Cerebellar nuclear complex (tissue), 1 donor: ENCODE measurements at regions not wholly inside any gene's neighbourhood (a gene's known extent, or its start where the extent isn't known, plus 50 kb on each side); places are given as distances from the start of the nearest gene placed in this dataset.

Experiments used
- DNase-seq, 2 experiments: peaks; one replicate each; lab custom pipeline; 2025; lab: John Stamatoyannopoulos, UW

DNA sequence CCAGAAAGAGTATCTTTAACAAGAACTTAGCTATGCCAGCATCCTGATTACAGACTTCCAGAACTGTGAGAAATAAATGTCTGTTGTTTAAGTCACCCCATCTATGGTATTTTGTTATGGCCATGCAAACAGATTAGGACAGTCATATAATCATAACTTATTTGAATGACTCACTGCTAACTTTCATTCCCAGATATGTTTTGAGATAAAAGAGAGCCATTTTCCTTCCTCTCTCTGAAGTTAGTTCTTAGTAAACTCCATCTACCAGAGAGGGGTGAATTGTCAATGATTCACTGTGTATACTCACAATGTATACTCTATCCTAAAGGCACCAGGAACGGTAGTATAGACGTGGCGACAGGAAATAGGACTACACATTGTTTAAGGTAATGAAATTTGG, 179.4 kb upstream of the DPH6 start:
- DNase-seq: no peak

DNA sequence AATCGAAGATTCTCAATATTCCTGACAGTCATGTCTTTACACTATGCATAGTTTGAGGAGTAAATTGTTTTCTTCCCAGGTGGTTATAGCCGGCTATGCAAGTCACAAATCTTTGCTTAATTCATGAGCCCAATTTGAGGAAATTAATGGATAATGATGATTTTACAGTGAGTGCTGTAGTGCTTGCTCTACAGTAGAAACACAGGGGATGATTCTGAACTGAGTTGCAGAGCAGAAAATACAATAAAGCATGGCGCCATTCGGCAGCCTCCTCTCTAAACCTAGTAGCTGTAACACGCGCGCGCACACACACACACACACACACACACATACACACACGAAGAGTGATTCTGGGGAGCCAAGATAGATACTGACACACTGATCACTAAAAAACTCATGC, 181.7 kb upstream of the DPH6 start:
- DNase-seq: no peak

DNA sequence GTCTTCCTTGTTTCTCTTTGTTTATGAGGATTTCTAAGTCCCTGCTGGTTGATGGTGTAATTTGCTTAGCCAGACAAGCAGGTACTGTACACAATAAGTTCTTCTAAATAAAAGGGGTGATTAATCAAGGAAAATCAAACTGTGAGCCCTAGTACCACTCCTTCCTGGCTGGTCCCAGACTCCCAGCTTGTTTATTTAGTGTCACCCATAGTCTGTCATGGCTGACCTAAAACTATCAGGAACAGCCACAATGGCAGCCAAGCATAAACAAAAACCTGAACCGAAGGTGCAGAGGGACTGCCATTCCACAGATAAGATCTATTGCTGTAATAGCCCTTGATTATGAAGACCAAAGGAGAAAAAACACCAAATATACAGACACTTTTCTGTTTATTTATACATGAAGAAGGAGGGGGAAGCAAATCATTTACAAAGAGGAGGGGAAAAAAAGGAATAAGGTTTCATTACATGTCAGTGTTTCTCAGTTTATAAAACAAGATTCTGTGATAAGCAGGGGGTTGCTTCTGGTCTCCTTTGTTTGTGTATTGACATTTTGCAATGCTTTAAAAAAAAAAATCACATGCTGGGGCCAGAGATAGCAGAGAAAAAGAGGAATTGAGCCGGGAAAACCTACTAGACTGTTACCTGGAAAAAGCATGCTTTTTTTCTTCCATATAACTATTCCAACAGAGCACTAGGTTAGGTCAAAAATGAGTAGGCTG, 182.4 kb upstream of the DPH6 start:
- no peak for DNase-seq

DNA sequence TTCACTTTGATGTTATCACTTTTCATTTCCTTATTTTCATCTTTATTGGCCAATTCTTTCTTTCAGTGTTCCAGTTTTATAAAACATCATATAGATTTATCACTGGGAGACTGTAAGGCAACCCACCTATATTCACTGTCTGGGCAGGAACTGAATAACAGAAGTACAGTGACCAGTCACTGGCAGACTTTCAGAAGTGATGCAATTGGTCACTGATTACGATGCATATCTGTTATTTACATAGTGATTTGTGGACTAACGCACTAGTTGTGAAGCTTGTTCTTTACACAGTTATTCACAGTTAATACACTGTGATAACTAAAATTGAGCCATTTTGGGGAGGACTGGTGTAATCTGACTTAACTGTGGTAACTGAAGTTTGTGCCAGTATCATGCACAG, 190.2 kb upstream of the DPH6 start:
- no peak for DNase-seq

DNA sequence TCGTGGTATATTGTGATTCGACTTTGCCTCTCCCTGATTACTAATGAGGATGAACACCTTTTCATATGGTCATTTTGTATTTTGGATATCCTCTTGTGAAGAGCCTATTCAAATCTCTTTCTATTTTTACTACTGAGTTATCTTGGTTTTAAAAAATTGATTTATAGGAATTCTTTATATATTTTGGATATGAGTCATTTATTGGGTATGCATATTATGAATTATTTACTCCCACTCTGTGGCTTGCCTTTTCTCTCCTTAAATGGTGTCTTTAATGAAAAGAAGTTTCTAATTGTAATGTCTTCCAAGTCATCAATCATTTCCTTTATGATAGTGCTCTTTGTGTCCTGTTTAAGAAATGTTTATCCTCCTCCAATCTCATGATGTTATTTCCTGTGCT, 191.5 kb upstream of the DPH6 start:
- DNase-seq: no peak

DNA sequence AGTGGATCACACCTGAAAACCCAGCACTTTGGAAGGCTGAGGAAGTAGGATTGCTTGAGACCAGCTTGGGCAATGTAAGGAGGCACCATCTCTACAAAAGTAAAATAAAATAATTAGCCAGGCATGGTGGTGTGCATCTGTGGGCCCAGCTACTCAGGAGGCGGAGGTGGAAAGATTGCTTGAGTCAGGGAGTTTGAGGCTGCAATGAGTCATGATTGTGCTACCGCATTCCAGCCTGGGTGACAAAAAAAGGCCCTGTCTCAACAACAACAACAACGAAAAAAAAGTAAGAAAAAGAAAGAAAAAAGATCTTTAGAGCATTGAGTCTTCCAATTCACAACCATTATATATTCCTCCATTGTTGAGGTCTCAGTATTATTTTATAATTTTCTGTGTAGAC, 192.4 kb upstream of the DPH6 start:
- DNase-seq: no peak

DNA sequence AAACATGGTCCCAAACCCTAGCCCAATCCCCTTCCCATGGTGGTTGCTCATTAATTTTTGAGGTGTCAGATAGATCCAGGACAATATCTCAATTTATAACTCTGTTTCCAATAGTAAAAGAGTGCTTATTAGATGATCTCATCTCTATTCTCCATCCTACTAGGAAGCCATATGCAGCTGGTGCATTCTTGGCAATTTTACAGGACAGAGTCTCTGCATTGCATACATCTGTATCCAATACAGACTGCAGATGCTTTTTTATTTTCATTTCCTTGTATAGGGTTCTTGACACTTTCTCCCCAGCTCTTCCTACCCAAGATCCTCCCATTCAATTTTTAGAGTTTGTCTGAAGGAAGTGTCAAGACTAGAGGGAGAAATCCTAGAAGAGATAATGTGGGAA, 194.8 kb upstream of the DPH6 start:
- no peak for DNase-seq

DNA sequence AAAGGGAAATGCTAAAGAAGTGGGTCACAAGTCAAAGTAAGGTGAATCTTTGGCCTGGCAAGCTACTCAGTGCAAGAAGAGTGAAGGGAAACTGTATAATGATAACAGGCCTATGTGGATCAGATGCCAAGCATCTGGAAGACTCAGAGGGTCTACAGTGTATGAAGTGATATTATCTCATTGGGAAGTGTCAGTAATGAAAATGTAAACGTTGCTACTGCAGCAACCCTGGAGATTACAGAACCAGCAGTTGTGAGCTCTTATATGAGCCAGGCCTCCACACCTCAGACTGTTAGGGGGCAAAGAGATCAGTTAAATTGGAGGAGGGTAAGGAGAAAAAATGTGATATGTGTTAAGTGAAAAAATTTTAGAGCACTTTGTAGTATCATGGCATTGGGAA, 195.4 kb upstream of the DPH6 start:
- DNase-seq: no peak

DNA sequence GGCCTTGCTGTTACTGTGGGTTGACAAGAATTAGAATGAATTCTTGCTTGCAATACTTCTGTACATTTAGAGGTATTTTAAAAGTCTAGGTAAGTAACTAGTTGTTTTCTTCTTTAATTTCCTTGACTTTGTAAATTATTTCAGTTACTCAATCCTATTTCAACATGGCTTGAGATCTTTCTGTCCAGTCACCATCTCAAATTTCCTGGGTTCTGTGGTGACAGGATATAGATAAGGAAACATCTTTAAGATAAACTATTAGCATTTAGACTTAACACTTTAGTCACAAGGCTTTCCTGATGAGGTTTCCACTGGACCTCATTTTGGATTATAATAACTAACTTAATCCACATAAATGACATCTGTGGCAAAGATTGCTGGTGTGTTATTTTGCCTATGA, 195.9 kb upstream of the DPH6 start:
- no peak for DNase-seq

DNA sequence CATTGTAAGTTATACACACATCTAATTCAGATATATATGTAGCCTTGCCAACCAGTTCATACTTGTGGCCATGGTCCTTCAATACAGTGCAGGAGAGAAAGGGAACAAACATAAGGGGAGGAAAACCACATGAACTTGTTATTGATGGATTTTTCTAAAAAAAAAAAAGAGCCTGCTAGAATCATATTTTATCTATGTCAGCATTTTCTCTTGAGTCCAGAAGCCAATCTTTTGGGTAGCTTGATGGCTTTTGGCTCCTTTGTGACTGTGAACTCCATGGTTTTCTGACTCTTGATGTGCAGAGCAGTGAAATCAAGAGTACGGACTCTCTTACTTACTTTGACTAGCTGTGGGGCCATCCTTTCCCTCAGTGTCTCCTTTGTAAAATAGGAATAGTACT, 197.4 kb upstream of the DPH6 start:
- DNase-seq: no peak

DNA sequence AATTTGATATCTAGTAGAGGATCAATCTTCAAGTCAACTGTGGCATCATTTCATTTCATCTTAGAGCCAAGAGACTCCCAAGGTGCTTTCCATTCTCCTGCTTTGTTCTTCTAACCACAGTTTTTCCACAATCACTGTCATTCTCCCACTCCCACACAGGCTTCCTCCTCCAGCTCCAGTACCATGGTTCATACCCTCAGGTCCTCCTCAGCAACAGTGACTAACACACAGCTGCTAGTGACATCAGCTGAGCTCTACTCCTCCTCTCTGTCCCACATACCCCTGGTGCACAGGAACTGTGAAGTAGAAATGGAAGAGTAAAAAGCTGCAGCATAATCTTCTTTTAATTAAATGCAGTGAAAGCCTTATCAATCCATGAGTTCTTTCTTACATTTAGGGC, 200.2 kb upstream of the DPH6 start:
- no peak for DNase-seq

DNA sequence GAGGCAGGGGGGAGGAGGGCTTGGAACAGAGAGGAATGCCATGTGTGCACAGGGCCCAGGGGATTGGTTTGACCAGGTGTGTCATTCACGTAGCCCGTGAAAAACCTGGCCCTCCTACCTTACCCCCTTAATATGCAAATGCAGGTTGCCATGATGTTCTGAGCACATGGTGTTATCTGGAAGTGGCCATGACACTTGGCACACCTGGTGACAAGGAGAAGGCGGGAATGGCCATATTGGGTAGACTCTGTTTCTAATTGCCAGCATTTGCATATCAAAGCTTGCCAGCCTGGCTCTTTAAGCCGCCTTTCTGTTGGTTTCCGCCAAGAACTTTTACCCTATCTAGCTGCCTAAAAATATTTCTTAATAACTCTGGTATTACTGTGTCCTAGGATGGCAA, 202.1 kb upstream of the DPH6 start:
- DNase-seq: no peak

DNA sequence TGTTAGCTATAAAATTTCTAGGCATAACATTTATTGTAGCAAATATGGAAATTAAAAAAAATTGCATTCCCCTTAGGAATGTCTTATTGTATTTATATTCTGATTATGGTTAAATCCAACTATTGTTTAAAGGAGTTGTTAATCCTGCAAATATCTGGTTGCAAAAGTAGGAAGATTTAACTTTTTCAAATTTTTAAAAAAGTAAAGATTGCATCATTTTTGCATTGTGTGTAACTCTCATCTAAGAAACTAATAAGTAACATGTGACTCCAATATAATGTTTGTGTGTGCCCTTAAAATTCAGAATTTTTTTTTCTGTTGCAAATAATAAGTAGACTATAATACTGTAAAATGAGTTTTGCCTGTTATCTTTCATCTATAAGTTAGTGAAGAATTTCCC, 204.1 kb upstream of the DPH6 start:
- DNase-seq: no peak

DNA sequence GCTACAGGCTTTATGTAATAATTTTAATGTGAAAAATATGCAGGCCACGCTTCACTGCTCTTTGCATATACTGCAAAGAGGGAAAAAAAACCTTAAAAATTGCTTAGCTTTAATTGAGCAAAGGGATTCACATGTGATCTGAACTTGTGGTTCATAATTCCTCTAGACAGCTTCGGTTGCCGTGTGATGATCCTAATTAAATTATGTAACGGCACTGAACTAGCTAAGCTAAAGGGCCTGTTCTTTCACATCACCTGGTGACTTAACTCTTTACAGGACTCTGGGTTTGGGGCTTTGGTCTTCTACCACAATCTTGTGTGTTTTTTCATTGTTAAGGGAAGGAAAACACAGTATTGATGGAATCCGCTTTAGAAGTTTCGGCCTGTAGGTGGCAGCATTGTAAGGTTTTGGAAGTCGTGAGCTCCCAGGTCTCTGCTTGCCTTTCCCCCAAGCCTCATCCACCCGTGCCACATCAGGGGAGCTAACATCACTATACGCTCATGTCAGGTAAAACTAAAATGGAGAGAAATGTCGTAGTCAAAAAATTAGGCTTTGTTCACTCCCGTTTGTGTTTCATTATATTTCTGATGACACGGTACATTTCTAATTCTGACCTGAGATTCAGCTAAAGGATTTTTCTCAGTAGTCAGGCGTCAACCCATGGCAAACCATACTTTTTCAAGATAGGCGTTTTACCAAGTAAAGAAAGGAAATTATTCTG, 205.6 kb upstream of the DPH6 start:
- DNase-seq: no peak

DNA sequence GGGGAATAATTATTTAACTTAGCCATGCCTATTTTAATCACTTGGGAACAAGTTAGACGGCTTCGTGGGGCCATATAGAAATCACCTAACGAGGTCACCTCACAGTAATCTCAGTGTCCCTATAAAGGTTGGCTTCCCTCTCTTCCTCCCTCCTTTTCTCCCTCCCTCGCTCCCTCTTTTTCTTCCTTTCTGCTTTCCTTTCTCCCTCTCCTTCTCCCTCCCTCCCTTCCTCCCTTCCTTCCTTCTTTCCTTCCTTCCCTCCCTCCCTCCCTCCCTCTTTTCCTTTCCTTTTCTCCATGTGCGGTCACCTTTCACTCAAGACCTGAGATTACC, 206.1 kb upstream of the DPH6 start:
- DNase-seq: no peak

DNA sequence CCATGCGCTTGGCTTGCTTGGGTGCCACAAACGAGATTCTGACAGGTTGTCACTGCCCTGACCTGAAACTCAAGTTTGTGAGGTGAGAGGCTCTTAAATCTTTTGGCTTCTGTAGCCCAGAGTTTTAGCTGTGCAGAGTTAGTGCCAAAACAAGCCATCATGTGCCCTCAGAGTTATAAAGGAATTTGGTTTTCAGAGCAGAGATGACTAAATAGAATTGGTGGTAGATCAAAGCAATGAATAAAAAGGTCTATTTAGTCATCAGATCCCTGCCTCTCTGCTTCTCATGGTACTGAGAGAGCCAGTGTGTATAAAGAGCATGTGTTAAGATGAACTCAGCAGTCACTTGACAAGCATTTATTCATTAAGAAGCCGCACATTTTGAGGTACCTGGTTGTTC, 207.5 kb upstream of the DPH6 start:
- no peak for DNase-seq

DNA sequence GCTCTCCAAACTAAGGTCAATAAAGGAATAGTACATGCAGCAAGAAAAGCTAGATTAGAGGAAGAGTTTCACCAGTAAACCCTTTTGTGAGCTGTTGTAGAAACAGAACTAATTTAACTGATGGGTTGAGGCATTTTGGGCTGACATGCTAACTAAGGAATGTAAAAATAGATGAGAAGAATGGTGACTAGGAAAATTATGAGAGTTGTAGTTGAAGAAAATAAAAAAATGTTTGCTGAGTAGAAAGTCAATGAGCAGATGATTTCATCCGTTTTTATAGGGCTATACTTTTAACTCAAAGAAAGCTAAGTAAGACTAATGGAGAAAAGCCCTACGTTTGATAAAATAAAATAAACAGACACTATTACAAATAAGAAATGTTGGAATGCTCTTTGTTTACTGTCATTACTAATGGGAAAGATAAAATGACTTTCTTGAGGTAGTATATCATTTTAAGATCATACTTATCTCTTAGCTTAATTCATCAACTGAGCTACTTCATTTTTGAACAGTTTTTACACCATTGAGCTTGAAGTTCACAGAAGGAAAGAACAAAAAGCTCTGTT, 209.4 kb upstream of the DPH6 start:
- DNase-seq: no peak

DNA sequence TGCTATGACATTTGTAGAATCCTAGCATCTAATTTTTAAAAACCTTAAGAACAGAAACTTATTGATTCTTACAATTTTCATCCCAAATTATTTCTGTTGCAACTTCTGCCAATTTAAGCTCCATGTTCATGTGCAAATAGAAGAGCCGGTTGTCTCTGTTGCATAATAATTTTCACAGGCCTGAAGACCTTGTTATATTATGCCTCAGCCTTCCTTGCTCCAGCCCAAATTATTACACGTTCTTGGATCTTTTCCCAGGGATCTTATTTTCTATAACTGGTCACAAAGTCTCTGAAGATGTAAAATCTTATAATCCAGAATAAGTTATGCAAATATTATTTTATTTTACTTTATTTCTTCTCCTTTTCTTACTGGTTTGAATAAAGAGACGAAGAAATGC, 210.7 kb upstream of the DPH6 start:
- DNase-seq: no peak

DNA sequence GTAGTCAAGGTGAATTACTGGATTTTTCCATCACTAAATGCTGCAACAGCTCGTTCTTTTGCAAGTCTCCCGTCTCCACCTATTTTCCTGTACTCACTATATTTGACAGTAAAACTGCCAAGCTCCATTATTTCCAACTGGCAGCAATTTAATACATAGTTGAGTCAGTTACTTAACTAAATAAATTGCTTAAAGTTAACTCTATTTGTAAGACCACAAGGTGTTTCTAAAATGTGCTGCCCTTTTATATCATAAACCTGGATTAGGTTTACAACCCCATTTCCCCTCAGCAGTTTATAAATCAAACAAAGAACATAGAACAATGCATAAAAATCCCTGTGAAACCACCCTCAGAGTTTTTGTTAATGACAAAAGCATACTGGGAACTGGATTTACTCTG, 211.4 kb upstream of the DPH6 start:
- no peak for DNase-seq

DNA sequence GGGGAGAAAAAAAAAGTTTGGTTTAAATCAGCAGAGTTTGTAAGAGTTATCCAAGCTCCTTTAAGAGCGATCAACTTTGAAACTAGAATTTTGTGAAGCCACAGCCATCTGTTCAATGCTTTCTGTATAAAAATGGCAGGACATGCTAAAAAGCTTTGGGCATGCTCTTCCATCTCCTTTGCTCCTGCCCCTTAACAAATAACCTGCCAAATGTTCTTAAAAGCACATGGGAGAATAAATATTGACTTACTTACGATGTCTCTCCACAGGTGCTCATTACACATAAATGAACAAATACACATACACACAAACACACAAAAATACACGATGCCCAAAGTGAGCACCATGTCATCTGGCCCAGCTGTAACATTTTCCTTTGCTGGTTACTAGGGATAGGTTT, 211.8 kb upstream of the DPH6 start:
- no peak for DNase-seq

DNA sequence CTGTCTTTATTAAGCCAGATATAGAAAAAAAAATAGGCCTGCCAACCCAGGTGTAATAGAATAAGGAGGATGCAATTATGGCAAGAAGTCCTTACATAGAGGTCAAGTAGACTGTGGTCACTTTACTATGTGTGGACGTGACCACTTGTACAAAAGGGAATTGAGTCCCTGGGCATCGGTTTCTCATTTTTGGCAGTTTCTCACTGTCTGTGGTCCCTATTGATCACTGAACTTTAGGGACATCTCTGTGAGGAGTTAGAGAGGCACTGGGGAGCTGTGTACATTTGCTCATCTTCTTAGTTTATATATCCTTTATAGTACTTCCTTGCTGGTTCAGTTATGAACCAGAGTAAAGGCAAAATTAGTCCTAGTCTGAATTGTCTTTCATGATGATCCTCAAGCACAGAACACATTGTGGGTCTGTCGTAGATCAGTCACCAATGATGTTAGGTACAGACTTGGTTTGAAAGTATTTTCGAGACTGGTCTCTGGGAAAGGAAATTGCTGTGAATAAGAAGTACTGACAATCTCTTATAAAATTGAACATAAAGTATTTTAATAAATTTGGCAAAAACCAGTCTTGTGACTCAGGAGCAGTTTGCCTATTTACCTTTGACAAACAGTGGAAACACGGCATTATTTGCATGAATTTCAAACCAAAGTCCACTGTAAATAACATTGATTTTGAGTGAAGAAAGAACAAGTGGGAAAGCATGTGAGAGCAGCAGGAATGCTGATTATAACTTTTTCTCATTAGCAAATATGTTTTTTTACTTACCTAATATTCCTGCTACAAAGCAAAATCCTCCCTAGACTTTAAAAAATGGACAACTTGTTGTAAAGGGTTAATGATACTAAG, 218.9 kb upstream of the DPH6 start:
- DNase-seq: no peak

DNA sequence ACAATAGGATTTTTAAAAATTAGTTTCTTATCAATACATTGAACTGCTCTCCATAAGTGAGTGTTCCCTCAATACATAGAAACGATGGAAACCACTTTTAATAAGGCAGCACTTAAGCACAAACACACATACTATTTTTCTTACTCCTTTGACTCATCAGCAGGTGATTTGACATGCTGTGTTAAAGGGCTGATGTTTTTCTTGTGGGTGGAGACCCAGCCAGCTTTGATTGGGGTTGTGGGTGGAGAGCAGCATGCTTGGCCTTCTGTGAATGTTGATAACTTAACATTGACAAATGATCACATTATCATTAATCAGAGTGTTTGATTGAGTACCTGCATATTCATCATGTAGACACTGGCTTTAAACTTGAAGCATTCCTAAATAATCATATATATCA, 223.0 kb upstream of the DPH6 start:
- DNase-seq: no peak

DNA sequence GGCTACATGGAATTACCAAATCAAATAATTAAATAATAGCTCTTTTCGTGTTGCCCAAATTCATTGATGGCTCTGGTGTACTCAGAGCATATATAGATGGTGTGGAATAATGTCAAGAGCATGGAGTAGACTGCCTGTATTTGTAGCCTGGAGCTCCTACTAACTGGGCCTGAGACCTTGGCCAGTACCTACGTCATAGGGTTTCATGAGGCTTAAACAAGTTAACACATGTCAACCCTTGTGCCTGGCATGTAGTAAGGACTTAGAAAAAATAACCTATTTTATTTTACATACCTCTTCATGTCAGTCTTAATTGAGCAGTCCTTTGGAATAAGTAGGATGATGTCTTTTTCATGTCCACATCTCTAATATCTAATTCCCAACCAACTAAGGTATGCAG, 223.7 kb upstream of the DPH6 start:
- DNase-seq: no peak
